ENCODE measurements at regions not wholly inside any gene's neighbourhood (a gene's known extent, or its start where the extent isn't known, plus 50 kb on each side); places are given as distances from the start of the nearest gene placed in this dataset.

DNA sequence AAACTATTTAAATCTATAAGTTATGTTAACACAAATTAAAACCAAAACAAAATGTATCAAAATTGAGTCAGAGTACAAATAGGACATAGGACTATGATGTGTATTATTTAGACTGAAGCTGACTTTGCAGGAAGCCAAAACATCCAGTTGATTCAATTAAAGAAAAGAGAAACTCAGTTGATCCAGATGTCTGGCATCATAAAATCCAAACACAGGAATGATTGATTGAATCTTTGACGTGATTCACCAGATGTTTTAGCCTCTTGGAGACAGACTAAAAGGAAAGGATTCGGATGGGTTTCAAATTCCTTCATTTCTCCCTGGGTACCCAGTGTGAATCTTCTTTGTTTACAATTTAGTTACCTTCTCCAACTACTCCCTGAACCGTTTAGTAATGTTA is 272.9 kb downstream of the IRS1 start:
- DNase-seq (ENCODE audit: low read depth): no peak

GRCh38 chr2:226524381-226524843 is 275.2 kb downstream of the IRS1 start:
- DNase-seq (ENCODE audit: low read depth): no peak

- DNase-seq (ENCODE audit: low read depth): no peak
Measured at GRCh38 chr2:226520723-226521122, 278.9 kb downstream of the IRS1 start.

DNA sequence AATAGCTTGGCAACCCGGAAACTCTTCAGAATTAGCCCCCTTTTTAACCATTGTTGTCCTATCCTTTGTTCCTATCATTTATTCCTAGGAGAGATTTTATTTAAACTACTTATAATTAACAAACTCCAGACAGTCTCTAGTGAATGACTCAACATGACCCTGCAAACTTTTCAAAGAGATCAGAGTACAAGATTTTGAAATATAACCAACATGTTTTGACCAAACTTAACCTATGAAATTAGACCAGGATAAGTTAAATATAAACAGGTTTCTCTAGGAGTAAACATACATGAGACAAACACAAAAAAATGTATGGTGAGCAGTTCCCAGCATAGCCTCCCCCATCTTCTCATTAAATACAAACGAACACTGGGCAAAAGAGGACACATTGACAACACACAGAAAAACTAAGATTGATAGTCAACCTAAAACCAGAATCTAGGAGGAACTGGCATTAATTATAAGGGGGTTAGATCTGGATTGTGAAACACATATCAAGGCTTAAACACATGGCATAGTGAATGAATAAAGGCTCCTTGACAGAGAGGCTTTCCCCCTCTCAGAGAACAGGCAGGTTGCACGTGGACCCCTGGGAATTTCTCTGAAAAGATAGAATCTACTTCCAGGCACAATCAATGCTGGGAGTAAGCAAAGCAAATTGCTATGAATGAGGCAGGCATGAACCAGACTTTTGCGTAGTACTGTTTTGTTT is 284.1 kb downstream of the IRS1 start:
- no peak for DNase-seq (ENCODE audit: low read depth)

- no peak for DNase-seq (ENCODE audit: low read depth)
Measured at GRCh38 chr2:226514895-226515294, 284.7 kb downstream of the IRS1 start.

GRCh38 chr2:226511311-226511710 is 288.3 kb downstream of the IRS1 start:
- no peak for DNase-seq (ENCODE audit: low read depth)

DNA sequence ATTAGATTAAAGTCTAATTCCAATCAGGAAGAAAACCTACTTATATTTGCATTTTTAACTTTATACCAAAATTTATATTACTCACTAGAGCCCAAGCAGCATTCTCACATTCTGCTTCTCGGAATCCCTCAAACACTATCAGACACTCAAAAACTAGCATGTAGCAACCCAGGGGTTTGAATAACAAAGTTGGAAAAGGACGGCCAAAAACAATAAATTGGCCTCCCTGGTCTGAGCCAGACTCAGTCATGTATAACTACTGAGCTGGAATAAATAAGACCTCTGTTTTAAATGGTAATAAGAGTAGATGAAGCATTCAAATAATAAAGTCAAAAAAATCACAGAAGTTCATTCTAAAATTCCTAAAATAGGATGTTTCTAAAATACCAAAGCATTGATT is 290.9 kb downstream of the IRS1 start:
- no peak for DNase-seq (ENCODE audit: low read depth)

DNA sequence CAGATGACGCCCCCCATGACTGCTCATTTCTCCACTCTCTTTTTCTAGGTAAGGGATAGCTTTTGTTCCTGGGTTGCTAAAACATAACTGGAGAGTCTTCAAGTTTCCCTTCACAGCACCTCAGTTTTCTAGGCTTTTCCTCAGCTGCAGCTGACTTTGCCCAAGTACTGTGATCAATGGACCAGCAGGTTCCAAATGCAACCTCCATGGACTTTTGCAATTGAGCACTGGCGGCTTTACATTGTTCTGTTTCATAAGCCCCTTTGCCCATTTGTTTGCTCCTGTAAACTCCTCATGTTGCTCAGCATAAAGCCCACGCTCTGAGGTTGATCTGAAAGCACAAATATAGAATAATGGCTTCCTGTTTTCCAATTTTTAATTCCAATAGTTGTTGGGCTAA is 291.6 kb downstream of the IRS1 start:
- no peak for DNase-seq (ENCODE audit: low read depth)

- DNase-seq (ENCODE audit: low read depth): no peak
Measured at GRCh38 chr2:226497146-226497909, 302.3 kb downstream of the IRS1 start.

DNA sequence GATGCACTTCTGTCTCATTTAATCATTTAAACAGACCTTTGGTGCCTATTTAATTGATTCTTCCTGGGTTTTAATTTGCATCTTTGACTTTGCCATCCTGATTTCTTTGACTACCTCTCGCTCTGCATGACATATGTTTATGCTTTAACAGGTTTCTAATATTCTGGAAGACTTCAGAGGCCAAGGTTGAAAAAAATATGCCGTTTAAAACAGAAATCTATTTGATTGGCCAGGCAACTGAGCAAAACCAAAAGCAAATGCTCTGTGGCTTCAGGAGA is 303.4 kb downstream of the IRS1 start:
- no peak for DNase-seq (ENCODE audit: low read depth)

DNA sequence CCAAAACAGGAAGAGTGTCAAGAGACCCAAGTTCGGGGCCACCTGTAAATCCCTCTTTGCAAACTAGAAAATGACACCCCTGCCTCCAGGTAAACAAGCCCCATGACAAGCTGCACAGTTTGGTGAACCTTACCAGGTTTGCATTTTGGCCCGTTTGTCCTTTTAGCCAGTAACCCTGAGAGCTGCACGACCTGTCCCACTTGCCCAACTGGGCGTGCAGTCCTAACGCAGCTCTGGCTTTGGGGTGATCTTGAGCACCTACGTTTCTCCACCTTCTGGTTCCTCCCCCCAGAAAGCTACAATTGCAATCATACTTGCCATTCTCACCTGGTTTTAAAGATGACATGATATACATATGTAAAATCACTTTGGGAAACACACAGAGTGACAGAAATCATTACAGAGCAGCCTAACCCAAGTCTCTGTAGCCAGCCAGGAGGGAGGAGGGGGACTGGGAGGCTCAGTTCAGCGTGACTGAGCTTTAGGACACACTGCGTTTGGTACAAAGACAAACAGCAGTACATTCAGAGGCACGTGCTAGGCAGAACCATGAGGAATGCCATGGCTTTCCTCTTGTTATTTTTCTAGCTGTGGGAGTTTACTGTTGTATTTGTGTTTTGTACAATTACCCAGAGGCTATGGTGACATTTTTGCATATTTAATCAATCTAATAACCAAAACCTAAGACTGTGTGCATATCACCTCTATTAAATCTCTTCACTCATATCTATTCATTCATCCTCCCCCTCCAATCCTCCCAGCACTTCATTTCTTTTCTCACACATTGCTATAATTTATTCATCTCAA is 304.0 kb downstream of the IRS1 start:
- DNase-seq (ENCODE audit: low read depth): no peak

GRCh38 chr2:226491112-226491511 is 308.5 kb downstream of the IRS1 start:
- no peak for DNase-seq (ENCODE audit: low read depth)

- no peak for DNase-seq (ENCODE audit: low read depth)
Measured at GRCh38 chr2:226489775-226490541, 309.7 kb downstream of the IRS1 start.

DNA sequence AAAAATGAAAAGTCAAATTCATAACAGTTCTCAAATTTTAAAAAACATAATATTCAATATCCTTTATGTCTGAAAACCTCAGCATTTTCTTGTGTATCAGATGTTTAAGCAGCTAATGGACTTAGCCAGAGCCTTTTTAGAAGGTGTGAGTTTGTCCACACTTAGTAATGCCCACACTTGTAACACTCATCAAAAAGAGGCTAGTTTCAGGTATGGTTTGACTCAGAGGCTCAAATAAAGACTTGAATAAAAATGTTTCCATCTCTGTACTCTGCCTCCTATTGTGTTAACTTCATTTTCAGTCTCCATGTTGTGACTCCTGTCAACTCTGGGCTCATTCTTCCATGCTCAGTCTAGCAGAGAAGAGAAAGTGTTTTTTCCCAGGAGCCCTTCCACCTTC is 311.6 kb downstream of the IRS1 start:
- DNase-seq (ENCODE audit: low read depth): no peak

- DNase-seq (ENCODE audit: low read depth): no peak
Measured at GRCh38 chr2:226487573-226487972, 312.0 kb downstream of the IRS1 start.

- DNase-seq (ENCODE audit: low read depth): no peak
Measured at GRCh38 chr2:226483745-226484619, 315.6 kb downstream of the IRS1 start.

DNA sequence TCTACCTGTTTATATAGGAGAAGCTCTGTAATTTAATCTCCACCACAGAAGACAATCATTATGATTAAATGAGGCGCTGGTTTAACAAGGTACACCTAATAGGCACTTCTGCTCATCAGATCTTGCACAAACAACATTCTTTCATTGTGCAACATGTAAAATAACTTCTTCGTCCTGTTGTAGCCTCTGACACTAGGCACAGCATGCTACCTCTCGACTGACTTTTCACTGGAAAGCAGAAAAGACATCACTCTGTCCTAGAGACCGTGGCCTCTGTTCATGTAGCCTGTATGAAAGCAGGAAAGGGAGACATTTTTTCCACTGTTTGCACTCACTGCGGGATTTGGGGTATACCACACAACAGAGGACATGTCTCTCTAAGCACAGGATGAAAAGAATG is 316.5 kb downstream of the IRS1 start:
- no peak for DNase-seq (ENCODE audit: low read depth)

GRCh38 chr2:226478109-226478809 is 321.4 kb downstream of the IRS1 start:
- DNase-seq (ENCODE audit: low read depth): no peak

DNA sequence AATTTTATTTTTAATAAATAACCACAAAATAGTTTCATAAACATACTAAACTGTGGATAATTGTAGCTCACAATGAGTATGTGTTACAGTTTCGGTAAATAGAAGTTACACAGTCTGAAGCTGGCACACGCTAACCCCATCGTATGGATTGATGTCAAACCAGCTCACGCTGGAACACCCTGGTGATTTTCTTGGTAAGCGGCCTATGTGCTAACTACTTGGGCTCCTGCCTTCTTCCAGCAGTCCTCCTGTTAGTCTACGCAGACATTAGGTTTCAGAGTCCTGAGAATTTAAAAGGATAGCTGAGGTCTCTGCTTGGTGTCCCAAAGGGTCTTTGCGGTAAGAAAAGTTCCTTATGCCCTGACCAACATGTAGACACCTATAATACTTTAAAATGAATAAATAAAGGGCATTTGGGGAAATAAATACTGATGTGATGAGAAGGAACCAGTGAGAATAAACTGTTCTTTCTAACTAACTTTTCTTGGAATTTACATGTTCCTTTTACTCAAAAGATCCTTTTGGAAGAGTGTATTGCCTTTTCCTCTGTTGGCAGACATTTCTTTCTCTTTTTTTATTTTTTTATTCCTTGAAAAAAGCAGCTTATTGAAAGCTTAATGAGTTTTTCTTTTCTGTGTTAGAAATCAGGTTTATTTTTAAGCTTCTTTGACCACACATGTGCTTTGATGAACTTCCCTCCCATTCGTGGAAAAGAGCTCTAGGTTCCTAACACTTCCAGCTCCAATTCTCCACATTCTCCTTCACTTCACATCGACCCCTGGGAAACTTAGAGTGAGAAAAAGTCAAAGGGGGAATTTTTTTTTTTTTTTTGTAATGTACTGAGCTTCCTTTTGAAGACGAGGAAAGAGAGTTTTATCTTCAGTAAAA is 322.2 kb downstream of the IRS1 start:
- no peak for DNase-seq (ENCODE audit: low read depth)

DNA sequence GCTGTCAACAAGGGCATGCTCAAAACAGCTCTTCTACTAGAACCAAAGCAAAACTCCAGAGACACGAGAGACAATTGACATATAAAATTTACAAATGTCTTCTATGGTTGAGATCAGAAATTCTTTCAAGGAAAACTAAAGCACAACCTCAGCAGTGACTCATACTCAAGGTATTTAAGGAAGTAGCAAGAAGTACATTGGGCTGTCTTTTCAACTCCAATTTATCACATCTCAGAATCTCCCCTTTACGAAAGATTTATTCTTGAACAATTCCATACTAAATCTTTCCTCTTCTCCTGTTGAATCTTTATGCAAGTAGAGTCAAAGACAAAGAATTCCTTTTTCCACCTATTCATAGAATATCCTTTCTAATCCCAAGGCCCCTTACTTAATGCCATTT is 324.0 kb downstream of the IRS1 start:
- DNase-seq (ENCODE audit: low read depth): no peak
